ENCODE measurements at regions not wholly inside any gene's neighbourhood (a gene's known extent, or its start where the extent isn't known, plus 50 kb on each side); places are given as distances from the start of the nearest gene placed in this dataset.
A peak's percentile ranks its signal among the peaks of the same experiment; 100 is the strongest.
"Not testable (repeated sequence)": the region's sequence is repeated elsewhere in the genome, so short reads cannot be mapped to it uniquely, and the experiment has no call there.

DNA sequence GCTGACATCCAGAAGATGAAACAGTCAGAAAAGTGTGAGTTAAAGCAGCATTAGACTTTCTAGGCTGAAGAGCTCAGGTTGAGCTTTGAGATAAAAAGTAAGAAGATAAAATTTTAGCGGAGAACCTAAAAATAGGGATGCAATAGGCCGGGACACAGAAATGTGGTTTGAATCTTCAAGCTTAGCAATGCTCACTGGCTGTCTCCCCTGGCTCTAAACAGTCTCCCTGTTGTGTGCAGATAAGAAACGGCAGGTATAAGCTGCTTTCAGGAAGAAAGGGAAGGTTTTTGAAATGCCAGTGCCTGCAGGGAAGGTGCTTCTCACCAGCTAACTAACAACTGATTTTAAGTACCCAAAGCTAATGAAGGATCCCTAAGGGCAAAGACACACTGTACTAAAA is 718.7 kb upstream of the SGO1 start:
- DNase-seq: no peak

DNA sequence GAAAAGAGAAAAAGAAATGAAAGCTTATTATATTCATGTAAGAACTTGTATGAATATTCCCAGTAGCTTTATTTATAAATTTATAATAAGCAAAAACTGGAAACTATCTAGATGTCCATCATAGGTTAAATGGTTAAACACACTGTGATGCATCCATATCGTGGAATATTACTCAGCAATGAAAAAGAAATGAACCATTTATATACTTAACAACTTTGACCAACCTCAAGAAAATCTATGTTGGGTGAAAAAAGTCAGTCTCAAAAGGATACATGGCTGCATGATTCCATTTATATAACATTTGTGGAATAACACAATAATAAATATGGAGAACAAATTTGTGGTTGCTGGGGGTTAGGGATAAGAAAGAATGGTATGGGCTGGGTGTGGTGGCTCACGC is 713.0 kb upstream of the SGO1 start:
- DNase-seq: no peak

DNA sequence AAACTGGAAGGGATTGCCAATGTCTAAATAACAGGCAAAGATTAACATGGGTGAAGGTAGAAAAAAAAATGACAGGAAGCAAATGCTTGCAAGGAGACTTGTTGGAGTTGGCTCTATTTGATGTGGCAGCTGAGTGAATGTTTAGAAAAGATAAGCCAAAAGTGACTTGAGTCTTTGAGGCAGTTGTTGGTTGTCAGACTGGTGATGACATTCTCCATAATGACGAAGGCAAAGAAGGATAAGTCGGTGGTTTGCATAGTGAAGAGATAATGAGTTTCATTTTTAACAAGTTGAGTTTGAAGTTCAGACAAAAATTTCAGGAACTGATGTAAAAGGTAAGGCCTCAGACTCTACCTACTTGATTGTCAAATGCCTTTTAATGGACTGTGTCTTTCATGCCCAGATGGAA is 704.1 kb upstream of the SGO1 start:
- DNase-seq: no peak

DNA sequence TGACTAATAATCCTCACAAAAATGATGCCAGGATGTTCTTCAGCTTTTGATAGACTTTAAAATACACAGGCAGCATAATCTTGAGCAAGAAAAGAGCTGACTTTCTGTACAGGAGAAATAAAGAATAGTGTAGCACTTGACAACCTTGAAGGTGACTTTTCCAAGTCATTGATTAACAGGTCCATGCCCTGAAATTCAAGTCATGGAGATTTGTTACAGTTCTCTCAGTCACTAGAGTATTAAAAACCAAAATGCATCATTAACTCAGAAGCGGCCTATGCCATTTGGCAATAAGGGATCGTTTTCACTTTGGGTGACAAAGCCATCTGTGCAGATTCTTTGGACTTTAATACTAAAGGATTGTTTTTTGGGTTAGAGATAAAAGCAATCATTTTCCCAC is 692.7 kb upstream of the SGO1 start:
- DNase-seq: no peak

DNA sequence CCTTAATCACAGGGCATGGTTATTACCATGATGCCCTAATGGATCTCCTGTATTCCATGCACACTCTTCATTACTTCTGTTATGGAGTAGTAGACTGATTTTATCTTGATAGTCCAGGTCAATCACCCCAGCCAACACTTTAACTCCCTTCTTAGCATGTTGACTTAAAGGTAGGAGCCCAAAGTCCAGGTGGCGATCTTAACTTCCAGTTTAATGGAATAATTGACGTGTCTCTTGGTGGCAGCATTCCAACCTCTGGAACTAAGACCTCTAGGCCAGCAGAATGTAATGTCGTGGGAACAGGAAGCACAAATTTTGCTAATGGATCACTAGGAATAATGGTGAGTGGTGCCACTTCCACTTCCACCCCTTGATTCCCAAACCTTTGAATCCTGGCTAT is 687.2 kb upstream of the SGO1 start:
- DNase-seq: no peak

DNA sequence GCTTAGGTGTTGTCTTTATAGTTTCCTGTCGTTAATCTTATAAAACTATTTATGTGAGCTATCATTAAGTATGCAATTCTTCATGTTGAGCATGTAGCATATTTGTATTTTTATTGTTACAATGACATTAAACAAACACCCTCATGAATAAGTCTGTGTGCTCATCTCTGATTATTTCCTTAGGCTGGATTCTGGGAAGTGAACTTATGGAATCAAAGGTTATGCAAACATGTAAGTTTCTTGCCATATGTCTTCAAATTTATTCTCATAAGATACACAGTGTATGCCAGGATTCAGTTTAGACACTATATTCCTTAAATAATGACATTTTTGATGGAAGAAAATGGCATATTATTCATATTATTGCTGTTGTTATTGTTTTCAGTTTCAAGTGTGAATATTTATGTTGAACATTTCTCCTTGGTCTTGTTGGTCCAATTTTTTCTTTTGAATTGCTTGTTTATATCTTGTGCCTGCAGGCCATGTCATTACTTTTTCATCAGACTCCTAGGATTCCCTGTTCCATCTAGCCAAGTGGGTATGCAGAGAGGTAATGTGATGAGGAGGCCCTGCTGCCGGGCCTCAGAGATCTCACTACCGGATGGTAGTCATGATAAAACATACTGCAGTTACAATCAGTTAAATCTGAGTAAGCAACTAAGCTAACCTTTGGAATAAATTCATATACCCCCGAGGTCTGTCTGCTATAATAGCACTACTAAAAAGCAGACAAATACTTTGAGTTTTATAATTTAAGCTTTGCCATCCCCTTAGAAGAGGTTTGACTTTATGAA is 684.3 kb upstream of the SGO1 start:
- DNase-seq: no peak

DNA sequence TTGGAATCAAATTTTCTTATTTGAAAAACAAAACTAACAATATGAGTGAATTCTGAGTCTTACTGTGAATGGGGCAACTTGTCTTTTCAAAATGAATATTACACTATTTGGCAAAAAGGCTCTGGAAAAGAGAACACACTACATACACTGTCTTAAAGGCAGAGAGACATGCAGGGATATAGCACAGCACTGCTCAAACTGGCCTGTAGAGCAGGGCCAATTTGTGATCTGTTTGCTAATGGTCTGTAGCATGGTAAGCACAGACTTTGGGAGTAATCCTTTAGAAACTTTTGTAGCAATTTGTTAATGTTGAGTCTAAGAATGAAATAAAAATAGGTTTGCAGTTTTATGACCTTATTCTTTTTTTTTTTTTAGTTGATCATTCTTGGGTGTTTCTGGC is 679.8 kb upstream of the SGO1 start:
- DNase-seq: no peak

DNA sequence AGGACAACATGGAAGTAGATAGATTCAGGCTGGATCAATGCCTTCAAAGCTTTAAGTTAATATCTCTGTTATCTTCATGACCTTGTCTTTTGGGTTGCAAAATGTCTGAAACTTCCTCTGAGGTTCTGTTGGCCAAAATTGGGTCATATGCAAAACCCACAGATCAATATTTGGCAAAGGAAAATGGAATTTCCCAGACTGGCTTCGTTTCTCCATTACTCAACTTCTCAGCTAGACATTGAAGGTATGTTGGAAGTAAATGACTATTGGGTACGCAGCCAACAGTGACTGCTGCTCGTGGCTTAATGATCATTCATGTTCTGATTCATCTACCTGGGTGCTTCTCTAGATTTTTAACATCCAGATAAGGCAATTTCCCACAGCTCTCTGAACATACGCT is 675.4 kb upstream of the SGO1 start:
- DNase-seq: no peak

DNA sequence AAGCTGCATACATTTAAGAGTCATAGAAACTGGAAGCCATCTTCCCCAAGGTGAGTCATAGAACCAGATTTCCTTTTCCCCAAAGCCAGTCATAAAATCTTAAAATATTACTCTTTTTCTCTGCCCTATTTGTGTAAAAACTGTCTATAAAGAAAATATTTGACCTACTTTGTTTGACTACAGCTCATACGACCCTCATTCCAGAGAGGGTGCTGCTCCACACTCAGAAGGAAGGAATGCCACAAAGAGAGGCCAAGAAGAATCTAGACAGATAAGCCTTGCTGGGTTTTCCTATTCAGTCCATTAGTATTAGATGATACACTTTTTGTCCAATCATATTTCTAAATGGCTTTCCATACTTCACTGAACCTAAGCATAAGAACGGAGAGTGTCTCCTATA is 671.6 kb upstream of the SGO1 start:
- no peak for DNase-seq

DNA sequence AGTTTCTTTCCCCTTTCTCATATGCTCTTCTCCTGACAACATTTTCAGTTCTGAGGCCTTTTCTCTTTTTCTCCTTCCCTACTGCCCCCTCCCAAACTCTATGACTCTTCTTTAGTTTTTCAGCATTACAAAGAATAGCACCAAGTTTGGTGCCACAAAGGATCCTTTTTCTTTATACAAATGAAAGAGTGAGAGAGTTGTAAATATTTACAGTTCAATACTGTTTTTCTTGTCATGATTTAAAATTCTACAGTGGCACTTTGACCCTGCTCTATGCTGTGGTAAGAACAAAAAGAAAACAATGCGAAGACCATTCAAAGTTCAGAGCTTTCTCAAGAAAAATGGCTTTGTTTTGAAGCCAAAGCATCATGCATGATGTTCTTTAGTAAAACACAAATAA is 667.9 kb upstream of the SGO1 start:
- no peak for DNase-seq

DNA sequence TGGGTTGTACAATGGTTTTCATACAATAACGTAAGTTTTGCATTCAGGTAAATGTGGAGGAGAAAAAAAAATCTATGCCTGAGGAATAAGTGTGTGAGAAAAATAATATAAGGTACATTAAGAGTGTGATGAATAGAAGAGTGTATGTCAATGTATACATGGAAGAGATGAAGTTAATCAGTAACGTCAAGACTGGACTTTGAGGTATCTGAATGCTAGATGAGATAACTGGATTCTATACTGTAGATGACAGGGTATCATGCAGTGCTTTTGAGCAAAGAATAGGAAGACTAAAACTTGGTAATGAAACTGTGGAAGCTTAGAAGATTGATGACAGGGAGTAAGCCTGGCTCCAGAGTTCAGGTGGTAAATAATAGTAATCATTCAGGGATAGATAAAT is 666.7 kb upstream of the SGO1 start:
- DNase-seq: no peak

DNA sequence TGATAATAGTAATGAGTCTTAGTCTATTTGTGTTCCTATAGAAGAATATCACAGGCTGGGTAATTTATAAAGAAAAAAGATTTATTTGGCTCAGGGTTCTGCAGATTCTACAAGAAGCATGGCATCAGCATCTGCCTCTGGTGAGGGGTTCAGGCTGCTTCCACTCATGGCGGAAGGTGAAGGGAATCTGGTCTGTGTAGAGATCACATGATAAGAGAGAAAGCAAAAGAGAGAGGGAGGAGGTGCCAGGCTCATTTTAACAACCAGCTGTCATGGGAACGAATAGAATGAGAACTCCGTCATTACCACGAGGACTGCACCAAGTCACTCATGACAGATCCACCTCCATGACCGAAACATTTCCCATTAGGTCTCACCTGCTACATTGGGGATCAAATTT is 664.0 kb upstream of the SGO1 start:
- DNase-seq: no peak

DNA sequence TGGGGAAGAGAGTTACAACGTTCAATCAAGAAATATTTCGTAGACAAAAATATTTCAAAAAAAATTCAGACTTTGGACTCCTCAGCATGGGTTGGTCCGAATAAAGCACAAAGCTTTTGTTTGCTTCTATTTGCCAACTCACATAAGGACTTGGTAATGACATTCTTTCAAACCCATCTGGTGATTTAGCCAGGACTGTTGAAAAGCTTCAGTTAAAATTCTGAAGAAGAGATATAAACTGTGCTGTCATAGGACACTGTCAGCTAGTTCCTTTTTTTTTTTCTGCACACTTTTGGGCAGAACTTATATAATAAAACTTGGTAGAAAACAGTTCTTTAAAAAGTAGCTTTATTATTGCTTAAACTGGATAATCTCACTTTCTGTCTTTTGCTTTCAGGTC is 660.8 kb upstream of the SGO1 start:
- no peak for DNase-seq

DNA sequence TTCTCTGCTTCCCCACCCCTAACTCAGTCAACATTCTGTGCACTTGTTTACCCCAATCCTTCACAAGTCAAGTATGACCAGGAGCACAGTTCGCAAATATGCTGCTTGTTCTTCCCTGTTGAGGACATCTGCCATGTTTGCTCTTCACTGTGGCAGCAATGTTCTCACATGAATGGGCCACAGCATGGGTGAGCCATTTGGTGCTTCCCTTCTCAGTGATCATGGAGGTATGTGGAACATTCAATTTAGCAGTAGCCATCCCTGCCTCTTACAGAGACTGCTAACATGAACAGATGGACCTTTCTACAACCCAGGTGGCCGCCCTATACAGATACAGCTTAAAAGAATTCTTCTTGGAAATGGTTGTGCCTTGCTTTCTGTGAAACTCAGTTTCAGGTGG is 660.1 kb upstream of the SGO1 start:
- no peak for DNase-seq

DNA sequence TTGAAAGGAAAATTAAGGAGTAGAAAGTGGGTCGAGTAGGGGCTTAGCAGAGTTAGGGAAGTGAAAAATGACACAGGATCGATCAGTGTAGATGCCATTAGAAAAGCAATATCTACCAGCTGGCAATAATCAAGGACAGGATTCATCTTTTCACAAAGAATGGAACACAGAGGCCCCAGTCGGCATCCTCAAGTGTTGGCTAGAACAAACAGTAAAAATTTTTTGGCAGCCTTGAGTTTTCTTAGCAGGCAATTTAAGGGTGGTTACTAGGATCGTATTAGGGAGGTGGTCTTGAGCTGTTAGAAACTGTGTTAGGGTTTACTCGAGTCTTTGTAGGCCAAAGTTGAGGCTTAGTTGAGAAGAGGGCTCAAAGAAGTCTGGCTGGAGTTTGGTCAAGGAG is 658.8 kb upstream of the SGO1 start:
- no peak for DNase-seq

DNA sequence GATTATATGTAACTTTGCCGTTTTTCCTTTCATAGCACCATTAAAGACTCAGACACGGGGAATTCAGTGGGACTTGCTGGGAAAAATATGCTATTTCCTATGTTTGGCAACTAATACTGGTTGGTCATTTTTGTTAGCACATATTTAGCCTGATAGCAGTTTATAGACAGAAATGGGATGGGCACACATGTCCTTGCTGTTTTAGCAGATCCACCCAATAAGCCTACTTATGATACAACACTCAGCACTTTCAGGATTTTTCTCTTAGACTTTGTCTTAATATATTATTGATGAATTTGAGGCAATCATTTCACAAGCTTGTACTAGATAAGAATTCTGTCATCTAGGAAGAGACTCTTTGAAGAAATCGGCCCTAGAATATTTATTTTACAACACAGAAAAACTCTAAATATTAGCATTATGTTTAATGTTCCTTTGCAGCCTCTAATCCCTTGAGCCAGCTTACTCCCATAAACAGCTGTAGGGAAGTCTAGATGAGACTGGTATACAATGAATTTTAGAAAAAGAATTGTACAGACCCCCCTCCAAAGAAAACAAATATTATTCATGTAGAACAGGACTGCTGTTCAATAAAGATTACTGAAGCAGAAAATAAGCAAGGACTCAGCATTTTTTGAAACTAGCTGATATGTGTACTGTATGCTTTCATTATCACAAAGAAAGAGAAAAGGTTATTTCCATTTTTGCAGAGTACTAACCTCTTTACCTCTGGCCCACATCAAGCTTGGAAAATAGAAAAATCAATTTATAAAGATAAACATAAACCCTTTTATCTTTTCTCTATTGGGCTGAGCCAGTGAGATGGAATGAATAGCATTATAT is 656.8 kb upstream of the SGO1 start:
- no peak for DNase-seq

DNA sequence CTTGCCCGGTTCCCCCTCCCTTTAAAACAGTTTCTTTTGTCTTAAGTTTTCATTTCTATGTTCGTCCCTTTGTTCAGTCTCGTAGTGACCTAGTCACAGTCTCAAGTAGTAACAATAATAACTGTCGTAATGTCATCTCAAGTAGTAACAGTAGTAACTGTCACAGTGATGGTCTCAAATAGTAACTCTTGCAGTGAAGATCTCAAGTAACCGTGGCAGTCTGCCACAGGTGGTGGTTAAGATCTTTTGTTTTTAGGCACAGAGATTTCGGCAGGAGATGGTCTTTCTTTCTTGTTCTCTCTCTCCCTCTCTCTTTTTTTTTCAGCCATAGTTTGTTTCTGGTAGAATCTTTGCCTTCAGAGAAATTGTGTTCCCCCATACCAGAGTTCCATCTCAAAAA is 656.0 kb upstream of the SGO1 start:
- DNase-seq: no peak

DNA sequence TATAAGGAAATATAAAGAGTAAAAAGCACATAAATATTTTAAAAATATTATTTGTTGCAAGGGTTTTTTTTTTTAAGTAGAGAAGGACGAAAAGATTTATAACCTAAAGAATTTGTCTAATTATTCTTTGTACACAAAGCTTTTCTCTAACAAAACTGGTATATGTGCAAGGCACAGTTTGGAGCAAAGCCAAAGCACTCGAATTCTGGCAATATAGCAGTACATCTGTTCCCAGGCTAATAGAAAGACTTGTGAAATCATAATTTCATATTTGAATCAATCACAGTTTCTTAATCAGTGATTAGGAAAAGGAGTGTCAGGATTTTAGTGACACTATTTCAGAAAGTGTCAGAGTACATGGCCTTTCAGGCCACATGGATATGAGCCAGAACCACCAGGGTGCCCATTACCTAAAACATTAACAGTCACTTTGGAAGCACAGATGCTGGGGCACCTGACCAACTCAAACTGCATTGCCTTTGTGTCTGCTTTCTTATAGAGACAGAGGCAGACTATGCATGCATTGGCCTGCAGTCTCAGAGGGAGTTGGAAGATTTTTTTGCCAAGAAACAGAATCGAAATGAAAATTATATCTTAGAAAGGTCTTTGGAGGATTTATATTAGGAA is 651.8 kb upstream of the SGO1 start:
- DNase-seq: peak; percentile 35

DNA sequence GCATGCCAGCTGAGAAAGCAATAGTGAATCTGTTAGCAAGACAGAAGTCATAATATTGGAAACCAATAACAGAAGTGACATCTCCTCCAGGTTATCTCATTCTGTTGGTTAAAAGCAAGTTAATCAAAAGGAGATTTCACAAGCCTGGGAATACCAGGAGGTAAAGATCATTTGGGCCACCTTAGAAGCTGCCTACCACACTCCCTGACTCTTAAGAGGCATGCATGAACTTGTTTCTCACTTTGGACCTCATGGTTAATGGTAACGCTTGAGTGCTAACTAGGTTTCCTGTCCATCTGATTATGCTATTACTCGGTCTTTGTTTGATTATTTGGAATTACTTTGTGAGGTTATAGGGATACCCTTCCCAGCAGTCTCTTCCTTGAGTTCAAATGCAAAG is 650.8 kb upstream of the SGO1 start:
- DNase-seq: no peak

DNA sequence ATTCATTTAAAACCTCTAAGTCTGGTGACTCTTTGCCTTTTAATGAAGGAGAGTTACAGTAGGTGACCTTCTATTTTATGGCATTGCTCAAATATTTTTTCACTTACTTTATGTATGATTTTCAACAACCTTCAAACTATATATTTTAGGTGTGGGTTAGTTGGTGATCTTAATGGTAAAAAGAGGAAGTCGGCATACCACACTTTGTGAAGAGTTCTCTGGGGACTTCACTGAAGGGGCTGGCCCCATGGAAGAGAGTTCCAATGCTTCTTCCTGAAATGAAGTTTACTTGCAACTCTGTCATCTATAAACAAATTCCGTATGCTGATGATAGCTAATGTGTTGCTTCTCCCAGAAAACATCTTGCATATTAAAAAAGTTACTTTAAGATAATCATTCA is 647.0 kb upstream of the SGO1 start:
- DNase-seq: no peak

DNA sequence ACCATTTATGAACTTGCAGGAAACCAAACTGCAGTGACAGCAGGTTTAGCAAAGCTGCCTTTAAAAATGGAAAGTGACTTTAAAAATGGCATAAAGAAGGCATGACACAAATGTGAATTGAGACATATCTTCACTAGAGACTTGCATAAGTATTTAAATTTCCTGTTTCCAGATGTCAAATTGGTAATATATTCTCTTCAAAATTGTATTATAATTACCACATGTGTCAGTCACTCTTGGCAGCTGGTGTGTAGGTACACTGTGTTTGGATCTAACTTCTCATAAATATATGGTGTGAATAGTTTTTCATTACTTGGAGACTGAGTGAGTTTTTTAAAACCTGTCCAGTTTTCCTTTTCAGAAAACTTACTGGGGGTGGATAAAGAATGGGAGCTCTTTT is 636.2 kb upstream of the SGO1 start:
- no peak for DNase-seq

DNA sequence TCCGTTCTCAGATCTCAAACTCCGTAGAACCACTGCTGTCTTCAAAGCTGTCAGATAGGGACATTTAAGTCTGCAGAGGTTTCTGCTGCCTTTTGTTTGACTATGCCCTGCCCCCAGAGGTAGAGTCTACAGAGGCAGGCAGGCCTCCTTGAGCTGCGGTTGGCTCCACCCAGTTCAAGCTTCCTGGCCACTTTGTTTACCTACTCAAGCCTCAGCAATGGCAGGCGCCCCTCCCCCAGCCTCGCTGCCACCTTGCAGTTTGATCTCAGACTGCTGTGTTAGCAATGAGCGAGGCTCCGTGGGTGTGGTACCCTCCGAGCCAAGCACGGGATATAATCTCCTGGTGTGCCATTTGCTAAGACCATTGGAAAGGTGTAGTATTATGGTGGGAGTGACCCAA is 634.9 kb upstream of the SGO1 start:
- not testable (repeated sequence) for DNase-seq

DNA sequence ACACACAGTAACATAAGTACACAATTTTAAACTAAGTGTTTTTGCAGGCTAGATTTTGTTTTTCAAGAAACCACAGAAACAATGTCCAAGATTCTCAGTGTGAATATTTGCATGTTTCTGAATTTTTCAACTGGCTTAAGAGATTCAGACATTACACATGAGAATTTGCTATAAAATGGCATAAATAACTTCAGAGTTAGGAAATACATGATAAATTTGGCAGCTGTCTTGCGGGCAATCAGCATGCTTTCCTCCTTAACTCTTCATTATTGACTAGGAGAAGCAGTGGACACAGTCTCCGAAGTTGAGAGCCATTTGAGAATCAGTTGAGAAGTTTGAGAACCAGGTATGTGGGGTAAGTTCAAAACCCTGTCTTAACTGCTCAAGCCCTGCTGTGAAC is 625.6 kb upstream of the SGO1 start:
- DNase-seq: no peak

DNA sequence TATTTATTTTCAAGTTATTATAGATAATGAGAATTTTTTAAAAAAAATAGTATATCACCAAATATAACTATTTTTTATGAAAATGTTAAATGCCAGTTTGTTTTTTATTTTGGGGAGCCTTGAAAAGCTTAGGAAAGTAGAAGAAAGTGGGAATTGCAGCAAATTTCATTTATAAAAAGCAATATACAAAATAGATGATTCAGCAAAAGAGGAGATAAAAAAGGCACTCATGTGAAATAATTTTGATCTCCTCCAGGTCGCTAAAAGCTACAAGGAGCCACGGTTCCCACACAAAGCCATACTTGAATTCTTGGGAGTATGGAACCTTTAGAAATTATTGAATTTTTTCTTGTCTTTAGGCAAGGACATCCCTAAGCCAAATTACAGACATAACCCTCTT is 625.0 kb upstream of the SGO1 start:
- DNase-seq: no peak

All from NCI-H1105 (cell line).